ENCODE measurements at regions not wholly inside any gene's neighbourhood (a gene's known extent, or its start where the extent isn't known, plus 50 kb on each side); places are given as distances from the start of the nearest gene placed in this dataset.
A peak's percentile ranks its signal among the peaks of the same experiment; 100 is the strongest.

- DNase-seq (ENCODE audit: low spot score), result no peak
- TF ChIP-seq, protein P1, sequence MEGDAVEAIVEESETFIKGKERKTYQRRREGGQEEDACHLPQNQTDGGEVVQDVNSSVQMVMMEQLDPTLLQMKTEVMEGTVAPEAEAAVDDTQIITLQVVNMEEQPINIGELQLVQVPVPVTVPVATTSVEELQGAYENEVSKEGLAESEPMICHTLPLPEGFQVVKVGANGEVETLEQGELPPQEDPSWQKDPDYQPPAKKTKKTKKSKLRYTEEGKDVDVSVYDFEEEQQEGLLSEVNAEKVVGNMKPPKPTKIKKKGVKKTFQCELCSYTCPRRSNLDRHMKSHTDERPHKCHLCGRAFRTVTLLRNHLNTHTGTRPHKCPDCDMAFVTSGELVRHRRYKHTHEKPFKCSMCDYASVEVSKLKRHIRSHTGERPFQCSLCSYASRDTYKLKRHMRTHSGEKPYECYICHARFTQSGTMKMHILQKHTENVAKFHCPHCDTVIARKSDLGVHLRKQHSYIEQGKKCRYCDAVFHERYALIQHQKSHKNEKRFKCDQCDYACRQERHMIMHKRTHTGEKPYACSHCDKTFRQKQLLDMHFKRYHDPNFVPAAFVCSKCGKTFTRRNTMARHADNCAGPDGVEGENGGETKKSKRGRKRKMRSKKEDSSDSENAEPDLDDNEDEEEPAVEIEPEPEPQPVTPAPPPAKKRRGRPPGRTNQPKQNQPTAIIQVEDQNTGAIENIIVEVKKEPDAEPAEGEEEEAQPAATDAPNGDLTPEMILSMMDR (IDR thresholded peaks at IDR 0.05), result no peak
- Histone ChIP-seq H3K4me3 (no peak overlapping the region), H3K27ac (no peak overlapping the region)
Measured at GRCh38 chr1:14531519-14531918, 67.0 kb upstream of the KAZN start.

GRCh38 chr1:14535619-14536355 lies 62.7 kb upstream of the KAZN start:
- no peak overlapping the region for H3K27ac ChIP-seq
- DNase-seq (ENCODE audit: low spot score), result peak; percentile 16
- TF ChIP-seq, protein P1 (IDR thresholded peaks at IDR 0.05), result no peak
- H3K4me3 ChIP-seq, result no peak overlapping the region

- TF ChIP-seq, protein P1 (IDR thresholded peaks at IDR 0.05), result no peak
- H3K27ac ChIP-seq, result no peak overlapping the region
- DNase-seq (ENCODE audit: low spot score), result no peak
Measured at GRCh38 chr1:14538335-14538734, 60.1 kb upstream of the KAZN start.

GRCh38 chr1:14539309-14539708 lies 59.2 kb upstream of the KAZN start:
- Histone ChIP-seq H3K27ac (no peak overlapping the region), H3K4me3 (no peak overlapping the region)
- TF ChIP-seq, protein P1 (IDR thresholded peaks at IDR 0.05), result no peak
- no peak for DNase-seq (ENCODE audit: low spot score)

More at GRCh38 chr1:14538335-14538734, 60.1 kb upstream of the KAZN start:
- no peak overlapping the region for H3K4me3 ChIP-seq

DNA sequence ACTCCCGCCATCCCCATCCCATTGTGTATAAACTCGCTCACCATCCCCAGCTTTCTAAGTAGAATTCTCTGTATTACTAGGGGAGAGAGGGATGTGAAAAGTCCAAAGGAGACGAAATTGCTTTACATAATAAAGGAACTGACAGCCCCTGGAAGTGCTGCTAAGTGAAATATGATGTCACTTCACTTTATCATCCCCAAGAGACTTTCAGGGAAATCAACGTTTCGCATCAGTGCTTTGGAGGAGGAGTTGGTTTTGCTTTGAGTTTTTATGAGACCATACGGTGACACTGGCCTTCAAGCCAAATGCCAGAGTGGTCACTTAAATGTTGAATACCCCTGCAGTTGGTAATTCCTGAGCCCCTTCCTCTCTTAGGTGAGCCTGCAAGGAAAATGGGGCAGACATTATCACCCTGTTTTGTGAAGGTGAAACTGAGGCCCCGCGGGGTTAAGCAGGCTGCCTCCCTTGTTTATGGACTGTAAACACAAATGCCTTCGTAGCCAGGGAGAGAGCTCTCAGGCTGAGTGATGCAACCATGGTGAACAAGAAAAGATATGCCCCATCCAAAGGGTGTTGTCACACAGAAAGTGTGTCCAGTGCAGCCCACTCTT lies 58.4 kb upstream of the KAZN start:
- TF ChIP-seq, protein P1 (IDR thresholded peaks at IDR 0.05), result no peak
- DNase-seq (ENCODE audit: low spot score), result no peak
- Histone ChIP-seq H3K4me3 (no peak overlapping the region), H3K27ac (no peak overlapping the region)

- DNase-seq (ENCODE audit: low spot score), result no peak
- H3K27ac ChIP-seq, result no peak overlapping the region
- H3K4me3 ChIP-seq, result no peak overlapping the region
- TF ChIP-seq, protein P1 (IDR thresholded peaks at IDR 0.05), result no peak
Measured at GRCh38 chr1:14541348-14541747, 57.1 kb upstream of the KAZN start.
